ENCODE measurements at regions not wholly inside any gene's neighbourhood (a gene's known extent, or its start where the extent isn't known, plus 50 kb on each side); places are given as distances from the start of the nearest gene placed in this dataset.

GRCh38 chr1:57623039-57623790, 199.4 kb upstream of the DAB1 start:
- TF ChIP-seq CTCF (conservative IDR thresholded peaks at IDR 0.05), result no peak
- no peak for TF ChIP-seq EZH2 (IDR thresholded peaks at IDR 0.05; ENCODE audit: low read depth)

Measured in PC-9 (cell line).